Colonic mucosa (tissue), 4 donors: ENCODE measurements at regions not wholly inside any gene's neighbourhood (a gene's known extent, or its start where the extent isn't known, plus 50 kb on each side); places are given as distances from the start of the nearest gene placed in this dataset.
"Not testable (repeated sequence)": the region's sequence is repeated elsewhere in the genome, so short reads cannot be mapped to it uniquely, and the experiment has no call there.

Experiments
- DNase-seq: peaks from one replicate; pipeline ENCODE4 v3.0.0-alpha.2; 2020
- H3K27ac ChIP-seq: fragments of 200-600 bp; one replicate; pipeline ENCODE4 v1.8.0; 2021
- H3K27me3 ChIP-seq: fragments of 200-600 bp; one replicate; pipeline ENCODE4 v1.8.0; 2021
- H3K36me3 ChIP-seq: fragments of 200-600 bp; one replicate; pipeline ENCODE4 v1.8.0; 2021
- H3K4me1 ChIP-seq: fragments of 200-600 bp; one replicate; pipeline ENCODE4 v1.8.0; 2021; ENCODE audit warnings: mild to moderate bottlenecking
- H3K4me3 ChIP-seq: fragments of 200-600 bp; one replicate; pipeline ENCODE4 v1.8.0; 2021
- H3K9ac ChIP-seq, 2 donors: one replicate each; pipeline ENCODE4 v1.7.0; 2013; ENCODE audit warnings: control low read depth in 2 of 2, low read depth in 2 of 2, low read length in 2 of 2
- H3K9me3 ChIP-seq: fragments of 200-600 bp; one replicate; pipeline ENCODE4 v1.8.0; 2021
- CTCF ChIP-seq: fragments of 200-600 bp; IDR thresholded peaks from one replicate; pipeline ENCODE4 v1.8.0; 2022; ENCODE audit warnings: antibody characterized with exemption, mild to moderate bottlenecking
- intact Hi-C: fragments of 100-400 bp; cut with DNase I; formaldehyde crosslinking; loops from one replicate; pipeline ENCODE4 v1.14.1; 2022
- donor health status: healthy.
- donor health status: DM: no; HTN: no; CAD: no.
- donor health status: DM: no; HTN: no; CAD: no.

- DNase-seq = no peak
- no peaks in the 10 kb centered on the region for H3K27me3 ChIP-seq
- H3K9ac ChIP-seq = no peak overlapping the region
- H3K27ac ChIP-seq = no peak overlapping the region
- H3K36me3 ChIP-seq = no peaks in the 10 kb centered on the region
- H3K4me1 ChIP-seq = no peaks in the 10 kb centered on the region
- TF ChIP-seq CTCF = no peak
- no peaks in the 10 kb centered on the region for H3K9me3 ChIP-seq
- no peak overlapping the region for H3K4me3 ChIP-seq
- intact Hi-C loops = no loop called here
Observed at GRCh38 chr4:23028875-23029274, 336.1 kb downstream of the GBA3 start.

- no peaks in the 10 kb centered on the region for H3K36me3 ChIP-seq
- no peaks in the 10 kb centered on the region for H3K9me3 ChIP-seq
- H3K27me3 ChIP-seq = no peaks in the 10 kb centered on the region
- no peak overlapping the region for H3K9ac ChIP-seq
- H3K27ac ChIP-seq = no peak overlapping the region
- no peak for DNase-seq
- TF ChIP-seq CTCF = no peak
- no peak overlapping the region for H3K4me3 ChIP-seq
- intact Hi-C loops = no loop called here
- no peaks in the 10 kb centered on the region for H3K4me1 ChIP-seq
Observed at GRCh38 chr4:23023666-23024065, 330.9 kb downstream of the GBA3 start.

- Histone ChIP-seq H3K4me1 (no peaks in the 10 kb centered on the region), H3K4me3 (no peak overlapping the region), H3K9ac (no peak overlapping the region), H3K36me3 (no peaks in the 10 kb centered on the region), H3K27me3 (no peaks in the 10 kb centered on the region), H3K27ac (no peak overlapping the region), H3K9me3 (no peaks in the 10 kb centered on the region)
- intact Hi-C loops = no loop called here
- no peak for DNase-seq
- TF ChIP-seq CTCF = no peak
Observed at GRCh38 chr4:23023121-23023520, 330.4 kb downstream of the GBA3 start.

- no peak overlapping the region for H3K9ac ChIP-seq
- no peak overlapping the region for H3K4me3 ChIP-seq
- intact Hi-C loops = no loop called here
- H3K9me3 ChIP-seq = no peaks in the 10 kb centered on the region
- no peak for DNase-seq
- no peak overlapping the region for H3K27ac ChIP-seq
- TF ChIP-seq CTCF = no peak
- H3K27me3 ChIP-seq = no peaks in the 10 kb centered on the region
- no peaks in the 10 kb centered on the region for H3K36me3 ChIP-seq
- H3K4me1 ChIP-seq = no peaks in the 10 kb centered on the region
Observed at GRCh38 chr4:23022032-23022431, 329.3 kb downstream of the GBA3 start.

- DNase-seq = no peak
- Histone ChIP-seq H3K9ac (no peak overlapping the region), H3K36me3 (no peaks in the 10 kb centered on the region), H3K27ac (no peak overlapping the region), H3K9me3 (no peaks in the 10 kb centered on the region), H3K4me3 (no peak overlapping the region), H3K27me3 (no peaks in the 10 kb centered on the region), H3K4me1 (no peaks in the 10 kb centered on the region)
- no peak for TF ChIP-seq CTCF
- intact Hi-C loops = no loop called here
Observed at GRCh38 chr4:23021040-23021439, 328.3 kb downstream of the GBA3 start.

GRCh38 chr4:23020399-23020798 is 327.7 kb downstream of the GBA3 start:
- H3K9me3 ChIP-seq, intact Hi-C loops, H3K27me3 ChIP-seq, H3K4me3 ChIP-seq, H3K9ac ChIP-seq, H3K36me3 ChIP-seq, H3K27ac ChIP-seq, DNase-seq, H3K4me1 ChIP-seq: not testable (repeated sequence)
